Parathyroid adenoma (tissue), 2 donors: ENCODE measurements at regions not wholly inside any gene's neighbourhood (a gene's known extent, or its start where the extent isn't known, plus 50 kb on each side); places are given as distances from the start of the nearest gene placed in this dataset.

ENCODE experiments used
- H2AFZ ChIP-seq: fragments of 300-600 bp; sonication (generic); one replicate; pipeline ENCODE4 v1.7.0; 2017; ENCODE audit warnings: antibody characterized with exemption, mild to moderate bottlenecking
- H3K27ac ChIP-seq: fragments of 300-600 bp; sonication (generic); one replicate; pipeline ENCODE4 v1.7.0; 2017
- H3K27me3 ChIP-seq: fragments of 300-600 bp; sonication (generic); one replicate; pipeline ENCODE4 v1.7.0; 2017; ENCODE audit warnings: low read length; ENCODE audit not compliant: control insufficient read depth, insufficient read depth
- H3K36me3 ChIP-seq: fragments of 300-600 bp; sonication (generic); one replicate; pipeline ENCODE4 v1.7.0; 2017; ENCODE audit warnings: low read length; ENCODE audit not compliant: control insufficient read depth, insufficient read depth
- H3K4me1 ChIP-seq: fragments of 300-600 bp; sonication (generic); one replicate; pipeline ENCODE4 v1.7.0; 2017; ENCODE audit warnings: control low read depth
- H3K4me2 ChIP-seq: fragments of 300-600 bp; sonication (generic); one replicate; pipeline ENCODE4 v1.7.0; 2017; ENCODE audit warnings: low read length
- H3K4me3 ChIP-seq: fragments of 300-600 bp; sonication (generic); one replicate; pipeline ENCODE4 v1.7.0; 2017; ENCODE audit warnings: low read depth, low read length
- H3K79me2 ChIP-seq: fragments of 300-600 bp; sonication (generic); one replicate; pipeline ENCODE4 v1.7.0; 2017; ENCODE audit warnings: control low read depth
- H3K9ac ChIP-seq: fragments of 300-600 bp; sonication (generic); one replicate; pipeline ENCODE4 v1.7.0; 2017; ENCODE audit warnings: mild to moderate bottlenecking
- H3K9me3 ChIP-seq: fragments of 300-600 bp; sonication (generic); one replicate; pipeline ENCODE4 v1.7.0; 2017; ENCODE audit warnings: low read length; ENCODE audit not compliant: control insufficient read depth
- CTCF ChIP-seq: fragments of 300-600 bp; sonication (generic); IDR thresholded peaks from one replicate; pipeline ENCODE4 v1.7.0; 2017; ENCODE audit warnings: antibody characterized with exemption, mild to moderate bottlenecking
- donor health status: primary hyperparathyroidism.

DNA sequence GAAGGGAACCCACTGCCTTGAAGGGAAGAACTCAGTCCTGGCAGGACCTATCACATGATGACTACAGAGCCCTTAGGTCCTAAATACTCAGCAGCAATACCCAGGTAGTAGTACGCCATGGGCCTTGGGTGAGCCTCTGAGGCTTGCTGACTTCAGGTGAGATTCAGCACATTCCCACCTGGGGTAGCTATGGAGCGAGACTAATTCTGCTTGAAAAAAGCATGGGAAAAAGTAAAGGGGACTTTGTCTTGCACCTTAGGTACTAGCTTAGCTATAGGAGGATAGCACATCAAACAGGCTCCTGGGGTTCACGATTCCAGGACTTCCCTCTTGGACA is 98.2 kb upstream of the MEOX2 start:
- Histone ChIP-seq H3K4me3 (no peak overlapping the region), H3K4me2 (no peak overlapping the region), H2AFZ (no peak overlapping the region), H3K9ac (no peak overlapping the region), H3K9me3 (no peaks in the 10 kb centered on the region), H3K4me1 (no peaks in the 10 kb centered on the region), H3K27ac (no peak overlapping the region), H3K27me3 (no peaks in the 10 kb centered on the region), H3K36me3 (no peaks in the 10 kb centered on the region), H3K79me2 (no peaks in the 10 kb centered on the region)
- no peak for TF ChIP-seq CTCF

- H3K9me3 ChIP-seq = no peaks in the 10 kb centered on the region
- no peak overlapping the region for H3K4me2 ChIP-seq
- no peaks in the 10 kb centered on the region for H3K79me2 ChIP-seq
- H3K9ac ChIP-seq = no peak overlapping the region
- no peak overlapping the region for H2AFZ ChIP-seq
- no peaks in the 10 kb centered on the region for H3K36me3 ChIP-seq
- no peak for TF ChIP-seq CTCF
- H3K27me3 ChIP-seq = no peaks in the 10 kb centered on the region
- H3K27ac ChIP-seq = no peak overlapping the region
- H3K4me3 ChIP-seq = no peak overlapping the region
- no peaks in the 10 kb centered on the region for H3K4me1 ChIP-seq
Measured at GRCh38 chr7:15783987-15784693, 97.7 kb upstream of the MEOX2 start.

- no peak overlapping the region for H3K4me2 ChIP-seq
- H3K4me3 ChIP-seq = no peak overlapping the region
- no peak for TF ChIP-seq CTCF
- no peak overlapping the region for H2AFZ ChIP-seq
- no peak overlapping the region for H3K27ac ChIP-seq
- no peak overlapping the region for H3K9ac ChIP-seq
- H3K4me1 ChIP-seq = no peaks in the 10 kb centered on the region
- H3K9me3 ChIP-seq = no peaks in the 10 kb centered on the region
- H3K27me3 ChIP-seq = no peaks in the 10 kb centered on the region
- H3K79me2 ChIP-seq = no peaks in the 10 kb centered on the region
- H3K36me3 ChIP-seq = no peaks in the 10 kb centered on the region
Measured at GRCh38 chr7:15782656-15783055, 96.2 kb upstream of the MEOX2 start.

- H3K9ac ChIP-seq = no peak overlapping the region
- no peak for TF ChIP-seq CTCF
- H3K4me1 ChIP-seq = no peaks in the 10 kb centered on the region
- H3K4me3 ChIP-seq = no peak overlapping the region
- no peak overlapping the region for H2AFZ ChIP-seq
- H3K79me2 ChIP-seq = no peaks in the 10 kb centered on the region
- no peak overlapping the region for H3K4me2 ChIP-seq
- no peaks in the 10 kb centered on the region for H3K9me3 ChIP-seq
- H3K27me3 ChIP-seq = no peaks in the 10 kb centered on the region
- H3K36me3 ChIP-seq = no peaks in the 10 kb centered on the region
- no peak overlapping the region for H3K27ac ChIP-seq
Measured at GRCh38 chr7:15781944-15782343, 95.5 kb upstream of the MEOX2 start.

DNA sequence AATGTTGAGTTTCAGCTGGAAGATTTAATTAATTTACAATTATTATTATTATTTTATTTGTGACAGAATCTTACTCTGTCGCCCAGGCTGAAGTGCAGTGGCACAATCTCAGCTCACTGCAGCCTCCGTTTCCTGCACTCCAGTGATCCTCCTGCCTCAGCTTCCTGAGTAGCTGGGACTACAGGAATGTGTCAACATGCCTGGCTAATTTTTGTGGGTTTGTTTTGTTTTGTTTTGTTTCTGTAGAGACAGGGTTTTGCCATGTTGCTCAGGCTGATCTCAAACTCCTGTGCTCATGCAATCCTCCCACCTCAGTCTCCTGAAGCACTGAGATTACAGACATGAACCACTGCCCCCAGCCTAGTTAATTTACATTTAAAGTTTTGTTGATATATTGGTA is 93.8 kb upstream of the MEOX2 start:
- no peaks in the 10 kb centered on the region for H3K9me3 ChIP-seq
- no peak overlapping the region for H3K27ac ChIP-seq
- no peak overlapping the region for H3K4me2 ChIP-seq
- H3K27me3 ChIP-seq = no peaks in the 10 kb centered on the region
- no peaks in the 10 kb centered on the region for H3K4me1 ChIP-seq
- H2AFZ ChIP-seq = no peak overlapping the region
- H3K36me3 ChIP-seq = no peaks in the 10 kb centered on the region
- H3K79me2 ChIP-seq = no peaks in the 10 kb centered on the region
- no peak overlapping the region for H3K4me3 ChIP-seq
- no peak for TF ChIP-seq CTCF
- H3K9ac ChIP-seq = no peak overlapping the region
